ENCODE measurements at regions not wholly inside any gene's neighbourhood (a gene's known extent, or its start where the extent isn't known, plus 50 kb on each side); places are given as distances from the start of the nearest gene placed in this dataset.

DNA sequence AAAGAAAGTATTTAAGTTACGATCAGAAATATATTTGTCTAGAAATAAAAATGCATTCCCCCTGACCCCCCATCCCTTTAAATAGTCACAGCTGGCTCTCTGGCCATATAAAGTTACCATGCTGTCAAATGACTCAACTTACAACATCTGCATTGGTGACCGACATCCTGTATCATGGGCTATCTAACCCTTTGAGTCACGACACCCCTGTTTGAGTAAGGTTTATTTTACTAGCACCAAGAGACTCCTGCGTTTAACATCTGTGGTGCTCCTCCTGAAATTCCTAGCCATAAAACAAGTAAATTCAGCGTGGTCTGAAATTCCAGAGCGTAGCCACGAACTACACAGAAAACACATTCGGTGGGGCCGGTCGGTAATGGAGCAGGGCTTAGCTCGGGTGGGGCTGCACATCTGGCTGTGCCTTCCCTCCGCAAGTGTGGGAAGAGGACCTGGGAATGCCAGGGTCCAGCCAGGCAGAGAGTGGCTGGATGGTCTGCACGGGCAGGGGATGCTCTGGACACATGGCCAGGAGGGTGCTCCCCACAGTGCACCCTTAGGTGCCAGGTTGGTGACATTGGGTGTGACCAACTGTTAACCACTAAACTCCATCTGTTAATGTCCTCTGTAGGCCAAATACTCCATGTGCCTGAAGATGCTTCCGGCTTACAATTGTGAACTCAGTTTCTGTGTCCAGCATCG is 53.0 kb upstream of the CLDN14 start:
- intact Hi-C loops (cut with DNase I): no loop called here
- Histone ChIP-seq H3K9me3 (ENCODE audit: control insufficient read depth, low read length) (no peaks in the 10 kb centered on the region), H3K4me3 (ENCODE audit: low read length in 2 of 2) (no peak overlapping the region), H3K36me3 (ENCODE audit: control insufficient read depth in 1 of 2, insufficient read depth in 2 of 2, low read length in 1 of 2) (no peaks in the 10 kb centered on the region), H3K27ac (ENCODE audit: low read depth in 1 of 2, low read length in 2 of 2) (no peak overlapping the region), H3K4me1 (ENCODE audit: control insufficient read depth in 1 of 2, insufficient read depth in 2 of 2, low read length in 2 of 2) (no peaks in the 10 kb centered on the region), H3K27me3 (ENCODE audit: control insufficient read depth in 1 of 2, insufficient read depth in 2 of 2, low read length in 1 of 2) (peaks cover 0 to 2% of the 10 kb centered on the region in 2 donors)
- DNase-seq (no peak), ATAC-seq (ENCODE audit: low FRiP score) (no peak)
- 77 to 84% methylated on average over 15 of the region's 15 CpGs for WGBS, 2 donors

DNA sequence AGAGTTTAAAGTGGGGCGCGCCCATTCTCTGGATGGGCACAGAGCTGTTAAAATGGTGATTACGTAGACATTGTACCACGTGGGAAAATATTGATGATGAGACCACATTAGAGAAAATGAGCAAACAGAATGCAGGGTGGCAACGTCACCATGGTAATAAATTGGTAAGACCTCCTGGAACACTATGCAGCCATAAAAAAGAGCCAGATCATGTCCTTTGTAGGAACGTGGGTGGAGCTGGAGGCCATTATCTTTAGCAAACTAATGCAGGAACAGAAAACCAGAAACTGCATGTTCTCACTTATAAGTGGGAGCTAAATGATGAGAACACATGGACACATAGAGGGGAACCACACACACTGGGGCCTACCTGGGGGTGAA is 53.5 kb upstream of the CLDN14 start:
- intact Hi-C loops (cut with DNase I): no loop called here
- WGBS, 2 donors: 86 to 87% methylated on average over 6 of the region's 6 CpGs
- peaks cover 0 to 2% of the 10 kb centered on the region in 2 donors for H3K27me3 ChIP-seq (ENCODE audit: control insufficient read depth in 1 of 2, insufficient read depth in 2 of 2, low read length in 1 of 2)
- no peak overlapping the region for H3K4me3 ChIP-seq (ENCODE audit: low read length in 2 of 2)
- no peaks in the 10 kb centered on the region for H3K9me3 ChIP-seq (ENCODE audit: control insufficient read depth, low read length)
- ATAC-seq (ENCODE audit: low FRiP score) (no peak), DNase-seq (no peak)
- no peak overlapping the region for H3K27ac ChIP-seq (ENCODE audit: low read depth in 1 of 2, low read length in 2 of 2)
- no peaks in the 10 kb centered on the region for H3K4me1 ChIP-seq (ENCODE audit: control insufficient read depth in 1 of 2, insufficient read depth in 2 of 2, low read length in 2 of 2)
- H3K36me3 ChIP-seq (ENCODE audit: control insufficient read depth in 1 of 2, insufficient read depth in 2 of 2, low read length in 1 of 2): no peaks in the 10 kb centered on the region

DNA sequence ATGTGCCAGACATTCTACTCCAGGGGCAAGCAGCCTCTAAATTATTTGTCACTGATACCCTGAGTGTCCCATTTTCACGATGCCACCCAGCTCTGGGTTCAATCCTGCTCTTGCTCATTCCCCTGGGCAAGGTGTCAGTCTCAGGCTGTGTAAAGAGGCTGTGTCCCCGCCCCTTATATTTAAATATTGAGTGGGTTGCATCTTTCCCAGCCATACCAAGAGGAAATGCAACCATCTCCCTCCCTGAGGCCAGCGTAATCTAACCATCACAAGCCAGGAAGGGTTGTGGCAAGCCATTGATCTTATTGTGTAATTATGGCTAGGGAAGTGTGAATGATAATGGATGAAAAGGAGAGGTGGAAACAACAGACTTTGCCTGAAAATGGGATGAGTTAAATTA is 54.7 kb upstream of the CLDN14 start:
- no peak overlapping the region for H3K27ac ChIP-seq (ENCODE audit: low read depth in 1 of 2, low read length in 2 of 2)
- 60 to 67% methylated on average over 3 of the region's 3 CpGs for WGBS, 2 donors
- H3K4me1 ChIP-seq (ENCODE audit: control insufficient read depth in 1 of 2, insufficient read depth in 2 of 2, low read length in 2 of 2): no peaks in the 10 kb centered on the region
- H3K27me3 ChIP-seq (ENCODE audit: control insufficient read depth in 1 of 2, insufficient read depth in 2 of 2, low read length in 1 of 2): peaks cover 0 to 2% of the 10 kb centered on the region in 2 donors
- H3K36me3 ChIP-seq (ENCODE audit: control insufficient read depth in 1 of 2, insufficient read depth in 2 of 2, low read length in 1 of 2): no peaks in the 10 kb centered on the region
- H3K4me3 ChIP-seq (ENCODE audit: low read length in 2 of 2): no peak overlapping the region
- DNase-seq: no peak
- H3K9me3 ChIP-seq (ENCODE audit: control insufficient read depth, low read length): no peaks in the 10 kb centered on the region
- intact Hi-C loops (cut with DNase I): no loop called here
- no peak for ATAC-seq (ENCODE audit: low FRiP score)

DNA sequence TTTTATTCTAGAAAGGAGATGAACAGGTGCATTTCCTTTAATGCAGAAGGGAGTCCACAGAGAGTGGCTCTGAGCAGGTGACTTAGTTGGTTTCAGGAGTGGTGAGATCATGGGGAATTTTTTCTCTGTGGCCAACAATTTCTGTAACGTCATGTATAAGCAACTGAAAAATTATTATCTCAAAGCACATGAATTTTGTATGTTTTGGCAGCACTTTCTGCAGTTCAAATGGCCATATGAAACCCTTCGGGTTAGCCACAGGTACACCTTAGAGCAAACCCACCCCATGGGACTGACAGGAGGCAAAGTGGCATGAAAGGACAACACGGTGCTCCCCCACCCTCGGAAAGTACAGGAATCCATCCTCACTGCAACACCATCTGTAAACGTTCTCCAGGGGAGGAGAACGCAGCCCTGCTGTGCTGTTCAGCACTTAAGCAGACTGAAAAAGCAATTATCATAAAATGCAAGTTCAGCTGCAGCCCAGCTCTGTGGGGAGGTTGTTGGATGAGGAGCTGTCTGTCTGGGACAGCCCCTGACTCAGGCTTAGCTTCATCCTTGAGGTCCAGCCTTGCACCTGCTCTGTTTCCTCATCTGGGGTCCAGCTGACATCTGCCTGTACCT is 55.8 kb upstream of the CLDN14 start:
- H3K4me3 ChIP-seq (ENCODE audit: low read length in 2 of 2): no peak overlapping the region
- H3K4me1 ChIP-seq (ENCODE audit: control insufficient read depth in 1 of 2, insufficient read depth in 2 of 2, low read length in 2 of 2): no peaks in the 10 kb centered on the region
- intact Hi-C loops (cut with DNase I): no loop called here
- peaks cover 0 to 2% of the 10 kb centered on the region in 2 donors for H3K27me3 ChIP-seq (ENCODE audit: control insufficient read depth in 1 of 2, insufficient read depth in 2 of 2, low read length in 1 of 2)
- no peak overlapping the region for H3K27ac ChIP-seq (ENCODE audit: low read depth in 1 of 2, low read length in 2 of 2)
- H3K36me3 ChIP-seq (ENCODE audit: control insufficient read depth in 1 of 2, insufficient read depth in 2 of 2, low read length in 1 of 2): no peaks in the 10 kb centered on the region
- ATAC-seq (ENCODE audit: low FRiP score) (no peak), DNase-seq (no peak)
- H3K9me3 ChIP-seq (ENCODE audit: control insufficient read depth, low read length): no peaks in the 10 kb centered on the region
- 2 to 11% methylated on average over 6 of the region's 6 CpGs for WGBS, 2 donors

DNA sequence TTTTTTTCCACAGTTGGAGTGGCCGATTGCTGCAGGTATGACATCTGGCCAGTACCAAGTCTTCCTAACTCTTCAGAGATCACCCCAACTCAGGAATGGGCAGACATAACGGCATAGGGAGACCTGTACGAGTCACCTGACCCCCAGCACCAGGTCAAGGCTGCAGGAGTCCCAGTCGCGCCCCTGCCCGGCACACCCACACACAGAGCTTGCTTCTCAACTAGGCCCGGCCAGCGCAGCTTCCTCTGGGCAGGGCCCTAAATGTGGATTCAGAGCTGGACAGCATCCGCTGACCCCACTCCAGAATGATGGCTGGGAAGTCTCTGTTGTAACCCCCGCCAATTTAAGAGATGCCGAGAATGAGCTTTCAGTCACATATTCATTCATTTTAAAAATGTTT is 58.8 kb upstream of the CLDN14 start:
- Histone ChIP-seq H3K9me3 (ENCODE audit: control insufficient read depth, low read length) (no peaks in the 10 kb centered on the region), H3K36me3 (ENCODE audit: control insufficient read depth in 1 of 2, insufficient read depth in 2 of 2, low read length in 1 of 2) (no peaks in the 10 kb centered on the region), H3K4me3 (ENCODE audit: low read length in 2 of 2) (no peak overlapping the region), H3K4me1 (ENCODE audit: control insufficient read depth in 1 of 2, insufficient read depth in 2 of 2, low read length in 2 of 2) (no peaks in the 10 kb centered on the region), H3K27me3 (ENCODE audit: control insufficient read depth in 1 of 2, insufficient read depth in 2 of 2, low read length in 1 of 2) (peaks cover 0 to 2% of the 10 kb centered on the region in 2 donors), H3K27ac (ENCODE audit: low read depth in 1 of 2, low read length in 2 of 2) (no peak overlapping the region)
- WGBS, 2 donors: 86 to 90% methylated on average over 11 of the region's 11 CpGs
- DNase-seq (no peak), ATAC-seq (ENCODE audit: low FRiP score) (peak; percentile 26)
- intact Hi-C loops (cut with DNase I): no loop called here

DNA sequence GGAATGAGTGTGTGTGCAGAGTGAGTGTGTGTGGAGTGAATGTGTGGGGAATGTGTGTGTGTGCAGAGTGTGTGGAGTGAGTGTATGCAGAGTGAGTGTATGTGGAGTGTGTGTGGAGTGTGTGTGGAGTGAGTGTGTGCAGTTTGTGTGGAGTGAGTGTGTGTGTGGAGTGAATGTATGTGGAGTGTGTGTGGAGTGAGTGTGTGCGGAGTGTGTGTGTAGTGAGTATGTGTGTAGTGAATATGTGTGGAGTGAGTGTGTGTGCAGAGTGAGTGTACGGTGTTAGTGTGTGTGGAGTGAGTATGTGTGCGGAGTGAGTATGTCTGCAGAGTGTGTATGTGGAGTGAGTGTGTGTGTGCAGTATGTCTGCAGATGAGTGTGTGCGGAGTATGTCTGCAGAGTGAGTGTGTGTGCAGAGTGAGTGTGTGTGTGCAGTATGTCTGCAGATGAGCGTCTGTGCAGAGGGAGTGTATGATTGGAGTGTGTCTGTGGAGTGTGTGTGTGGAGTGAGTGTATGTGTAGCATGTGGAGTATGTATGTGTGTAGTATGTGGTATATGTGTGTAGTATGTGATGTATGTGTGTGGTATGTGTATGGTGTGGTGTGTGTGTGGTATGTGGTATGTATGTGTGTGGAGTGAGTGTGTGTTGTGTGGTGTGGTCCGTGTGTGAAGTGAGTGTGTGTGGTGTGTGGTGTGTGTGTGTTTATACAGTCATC is 59.7 kb upstream of the CLDN14 start:
- Histone ChIP-seq H3K4me1 (ENCODE audit: control insufficient read depth in 1 of 2, insufficient read depth in 2 of 2, low read length in 2 of 2) (no peaks in the 10 kb centered on the region), H3K27me3 (ENCODE audit: control insufficient read depth in 1 of 2, insufficient read depth in 2 of 2, low read length in 1 of 2) (peaks cover 0 to 1% of the 10 kb centered on the region in 2 donors), H3K36me3 (ENCODE audit: control insufficient read depth in 1 of 2, insufficient read depth in 2 of 2, low read length in 1 of 2) (no peaks in the 10 kb centered on the region), H3K4me3 (ENCODE audit: low read length in 2 of 2) (no peak overlapping the region), H3K9me3 (ENCODE audit: control insufficient read depth, low read length) (no peaks in the 10 kb centered on the region), H3K27ac (ENCODE audit: low read depth in 1 of 2, low read length in 2 of 2) (no peak overlapping the region)
- ATAC-seq (ENCODE audit: low FRiP score) (no peak), DNase-seq (no peak)
- WGBS, 2 donors: 80 to 90% methylated on average over 6 of the region's 6 CpGs
- intact Hi-C loops (cut with DNase I): no loop called here

DNA sequence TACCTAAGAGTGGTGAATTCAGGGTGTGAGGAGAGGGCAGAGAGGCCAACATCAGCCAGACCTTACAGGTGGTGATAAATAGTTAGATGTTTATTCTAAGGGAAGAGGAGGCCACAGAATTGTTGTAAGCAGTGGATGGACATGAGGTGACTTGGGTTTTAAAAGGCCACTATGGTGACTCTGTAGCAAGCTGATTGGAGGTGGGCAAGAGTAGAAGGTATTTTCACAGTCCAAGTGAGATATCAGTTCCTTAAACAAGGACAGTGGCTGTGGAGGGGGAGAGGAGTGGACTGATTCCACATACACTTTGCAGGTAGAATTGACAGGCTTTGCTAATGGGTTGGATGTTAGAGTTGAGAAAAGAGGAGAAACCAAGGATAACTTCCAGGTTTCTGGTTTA is 60.8 kb upstream of the CLDN14 start:
- H3K4me1 ChIP-seq (ENCODE audit: control insufficient read depth in 1 of 2, insufficient read depth in 2 of 2, low read length in 2 of 2): no peaks in the 10 kb centered on the region
- H3K36me3 ChIP-seq (ENCODE audit: control insufficient read depth in 1 of 2, insufficient read depth in 2 of 2, low read length in 1 of 2): no peaks in the 10 kb centered on the region
- intact Hi-C loops (cut with DNase I): no loop called here
- ATAC-seq (ENCODE audit: low FRiP score): no peak
- H3K4me3 ChIP-seq (ENCODE audit: low read length in 2 of 2): no peak overlapping the region
- no peak for DNase-seq
- H3K27ac ChIP-seq (ENCODE audit: low read depth in 1 of 2, low read length in 2 of 2): no peak overlapping the region
- H3K27me3 ChIP-seq (ENCODE audit: control insufficient read depth in 1 of 2, insufficient read depth in 2 of 2, low read length in 1 of 2): no peaks in the 10 kb centered on the region
- no peaks in the 10 kb centered on the region for H3K9me3 ChIP-seq (ENCODE audit: control insufficient read depth, low read length)

DNA sequence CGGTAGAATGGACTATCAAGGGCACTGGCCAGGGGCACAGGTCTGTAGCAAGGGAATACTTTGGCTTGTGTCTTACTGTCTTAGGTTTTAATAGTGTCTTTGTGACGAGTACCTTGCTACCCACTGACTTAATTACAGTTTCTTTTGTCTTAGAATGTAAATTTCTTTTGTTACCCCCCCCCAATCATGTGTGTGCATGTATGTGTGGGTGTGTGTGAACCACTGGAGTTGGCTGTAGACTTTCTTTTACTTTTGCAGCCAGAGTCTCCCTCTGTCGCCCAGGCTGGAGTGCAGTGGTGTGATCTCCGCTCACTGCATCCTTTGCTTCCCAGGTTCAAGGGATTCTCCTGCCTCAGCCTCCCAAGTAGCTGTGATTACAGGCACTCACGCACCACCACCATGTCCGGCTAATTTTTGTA is 61.8 kb upstream of the CLDN14 start:
- intact Hi-C loops (cut with DNase I): no loop called here
- 78 to 88% methylated on average over 6 of the region's 6 CpGs for WGBS, 2 donors
- Histone ChIP-seq H3K4me3 (ENCODE audit: low read length in 2 of 2) (no peak overlapping the region), H3K9me3 (ENCODE audit: control insufficient read depth, low read length) (no peaks in the 10 kb centered on the region), H3K36me3 (ENCODE audit: control insufficient read depth in 1 of 2, insufficient read depth in 2 of 2, low read length in 1 of 2) (no peaks in the 10 kb centered on the region), H3K27ac (ENCODE audit: low read depth in 1 of 2, low read length in 2 of 2) (no peak overlapping the region), H3K4me1 (ENCODE audit: control insufficient read depth in 1 of 2, insufficient read depth in 2 of 2, low read length in 2 of 2) (no peaks in the 10 kb centered on the region), H3K27me3 (ENCODE audit: control insufficient read depth in 1 of 2, insufficient read depth in 2 of 2, low read length in 1 of 2) (no peaks in the 10 kb centered on the region)
- DNase-seq (no peak), ATAC-seq (ENCODE audit: low FRiP score) (no peak)

Measured in aorta (tissue), 5 donors.